H1 (cell line): ENCODE measurements at regions not wholly inside any gene's neighbourhood (a gene's known extent, or its start where the extent isn't known, plus 50 kb on each side); places are given as distances from the start of the nearest gene placed in this dataset.

Source experiments
- CHD7 ChIP-seq: fragments of 300-600 bp; sonication (generic); IDR thresholded peaks from 2 replicates; pipeline ENCODE4 v1.7.1; 2012; ENCODE audit warnings: low read length, moderate library complexity, mild to moderate bottlenecking, inconsistent platforms; ENCODE audit not compliant: insufficient replicate concordance

- TF ChIP-seq CHD7 = no peak
Observed at GRCh38 chr5:158561562-158562190, 538.0 kb downstream of the EBF1 start (continued).
